HG02885 (cell line): ENCODE measurements at regions not wholly inside any gene's neighbourhood (a gene's known extent, or its start where the extent isn't known, plus 50 kb on each side); places are given as distances from the start of the nearest gene placed in this dataset.

Experiments
- ATAC-seq: cut with Tn5 transposase; IDR thresholded peaks from one replicate; pipeline ENCODE4 v1.9.1; 2021; ENCODE audit warnings: mild to moderate bottlenecking; ENCODE audit not compliant: unreplicated experiment, poor library complexity

- ATAC-seq, result no peak
Observed at GRCh38 chr20:24761220-24762065, 187.6 kb upstream of the CST7 start.

- ATAC-seq, result no peak
Observed at GRCh38 chr20:24762371-24762770, 186.7 kb upstream of the CST7 start.

GRCh38 chr20:24762791-24763350, 186.2 kb upstream of the CST7 start:
- ATAC-seq, result no peak

- no peak for ATAC-seq
Observed at GRCh38 chr20:24763386-24764026, 185.6 kb upstream of the CST7 start.

GRCh38 chr20:24764027-24764793, 184.9 kb upstream of the CST7 start:
- ATAC-seq, result no peak

- ATAC-seq, result no peak
Observed at GRCh38 chr20:24764794-24765202, 184.3 kb upstream of the CST7 start.

- no peak for ATAC-seq
Observed at GRCh38 chr20:24765316-24766142, 183.5 kb upstream of the CST7 start.

GRCh38 chr20:24766143-24766527, 182.9 kb upstream of the CST7 start:
- ATAC-seq, result no peak

GRCh38 chr20:24766826-24767622, 182.0 kb upstream of the CST7 start:
- ATAC-seq, result no peak

- ATAC-seq, result no peak
Observed at GRCh38 chr20:24767623-24768100, 181.4 kb upstream of the CST7 start.

GRCh38 chr20:24768201-24768636, 180.8 kb upstream of the CST7 start:
- ATAC-seq, result no peak

- ATAC-seq, result no peak
Observed at GRCh38 chr20:24768713-24769601, 180.1 kb upstream of the CST7 start.

GRCh38 chr20:24769878-24770627, 179.0 kb upstream of the CST7 start:
- ATAC-seq, result no peak

GRCh38 chr20:24770628-24771541, 178.2 kb upstream of the CST7 start:
- no peak for ATAC-seq

GRCh38 chr20:24771542-24772061, 177.5 kb upstream of the CST7 start:
- no peak for ATAC-seq

GRCh38 chr20:24772667-24773066, 176.4 kb upstream of the CST7 start:
- ATAC-seq, result no peak
